ENCODE measurements at regions not wholly inside any gene's neighbourhood (a gene's known extent, or its start where the extent isn't known, plus 50 kb on each side); places are given as distances from the start of the nearest gene placed in this dataset.
"Not testable (repeated sequence)": the region's sequence is repeated elsewhere in the genome, so short reads cannot be mapped to it uniquely, and the experiment has no call there.

GRCh38 chr9:29613773-29614172 is 2040.5 kb upstream of the C9orf72 start:
- no peak for DNase-seq
- no peaks in the 10 kb centered on the region for H3K9me3 Mint-ChIP-seq
- no peaks in the 10 kb centered on the region for H3K4me1 Mint-ChIP-seq
- H3K4me3 Mint-ChIP-seq, result no peak overlapping the region
- no peaks in the 10 kb centered on the region for H3K27me3 Mint-ChIP-seq
- ChIA-PET CTCF (no interaction called here), POLR2A (no interaction called here)
- no peak overlapping the region for H3K27ac Mint-ChIP-seq
- no peaks in the 10 kb centered on the region for H3K36me3 Mint-ChIP-seq (ENCODE audit: low read depth)

- Mint-ChIP-seq H3K4me1 (no peaks in the 10 kb centered on the region), H3K27me3 (no peaks in the 10 kb centered on the region), H3K9me3 (no peaks in the 10 kb centered on the region), H3K36me3 (ENCODE audit: low read depth) (no peaks in the 10 kb centered on the region), H3K27ac (no peak overlapping the region), H3K4me3 (no peak overlapping the region)
- POLR2A ChIA-PET, result no interaction called here
- DNase-seq, result no peak
- CTCF ChIA-PET, result no interaction called here
These were observed 2043.6 kb upstream of the C9orf72 start for GRCh38 chr9:29616844-29617243.

GRCh38 chr9:29625292-29625731 is 2052.0 kb upstream of the C9orf72 start:
- no peaks in the 10 kb centered on the region for H3K4me1 Mint-ChIP-seq
- DNase-seq, result no peak
- no peak overlapping the region for H3K4me3 Mint-ChIP-seq
- no peak overlapping the region for H3K27ac Mint-ChIP-seq
- POLR2A ChIA-PET, result no interaction called here
- no peaks in the 10 kb centered on the region for H3K36me3 Mint-ChIP-seq (ENCODE audit: low read depth)
- H3K9me3 Mint-ChIP-seq, result no peaks in the 10 kb centered on the region
- no peaks in the 10 kb centered on the region for H3K27me3 Mint-ChIP-seq
- CTCF ChIA-PET, result no interaction called here

- no peaks in the 10 kb centered on the region for H3K4me1 Mint-ChIP-seq
- POLR2A ChIA-PET, result no interaction called here
- CTCF ChIA-PET, result no interaction called here
These were observed 2052.7 kb upstream of the C9orf72 start for GRCh38 chr9:29625931-29626330.

GRCh38 chr9:29628856-29629255 is 2055.6 kb upstream of the C9orf72 start:
- H3K4me3 Mint-ChIP-seq; CTCF ChIA-PET; H3K27ac Mint-ChIP-seq; H3K4me1 Mint-ChIP-seq; DNase-seq; POLR2A ChIA-PET; H3K27me3 Mint-ChIP-seq; H3K9me3 Mint-ChIP-seq; H3K36me3 Mint-ChIP-seq (ENCODE audit: low read depth): not testable (repeated sequence)

More at GRCh38 chr9:29625931-29626330, 2052.7 kb upstream of the C9orf72 start:
- H3K27me3 Mint-ChIP-seq, result no peaks in the 10 kb centered on the region
- no peak overlapping the region for H3K27ac Mint-ChIP-seq
- H3K9me3 Mint-ChIP-seq, result no peaks in the 10 kb centered on the region
- DNase-seq, result no peak
- H3K36me3 Mint-ChIP-seq (ENCODE audit: low read depth), result no peaks in the 10 kb centered on the region
- H3K4me3 Mint-ChIP-seq, result no peak overlapping the region

GRCh38 chr9:29637471-29638237 is 2064.4 kb upstream of the C9orf72 start:
- POLR2A ChIA-PET, result no interaction called here
- no peaks in the 10 kb centered on the region for H3K4me1 Mint-ChIP-seq
- H3K4me3 Mint-ChIP-seq, result no peak overlapping the region
- no peak for DNase-seq
- CTCF ChIA-PET, result no interaction called here
- peaks cover 3% of the 10 kb centered on the region for H3K9me3 Mint-ChIP-seq
- no peaks in the 10 kb centered on the region for H3K27me3 Mint-ChIP-seq
- H3K27ac Mint-ChIP-seq, result no peak overlapping the region
- no peaks in the 10 kb centered on the region for H3K36me3 Mint-ChIP-seq (ENCODE audit: low read depth)

- no peaks in the 10 kb centered on the region for H3K36me3 Mint-ChIP-seq (ENCODE audit: low read depth)
- ChIA-PET CTCF (no interaction called here), POLR2A (no interaction called here)
- H3K4me1 Mint-ChIP-seq, result no peaks in the 10 kb centered on the region
- no peaks in the 10 kb centered on the region for H3K27me3 Mint-ChIP-seq
- no peak overlapping the region for H3K4me3 Mint-ChIP-seq
- no peak for DNase-seq
- H3K27ac Mint-ChIP-seq, result no peak overlapping the region
- peaks cover 3% of the 10 kb centered on the region for H3K9me3 Mint-ChIP-seq
These were observed 2067.2 kb upstream of the C9orf72 start for GRCh38 chr9:29640507-29640906.

- H3K36me3 Mint-ChIP-seq (ENCODE audit: low read depth), result no peaks in the 10 kb centered on the region
- peaks cover 3% of the 10 kb centered on the region for H3K9me3 Mint-ChIP-seq
- CTCF ChIA-PET, result no interaction called here
- H3K4me3 Mint-ChIP-seq, result no peak overlapping the region
- no peak for DNase-seq
- POLR2A ChIA-PET, result no interaction called here
- no peak overlapping the region for H3K27ac Mint-ChIP-seq
- no peaks in the 10 kb centered on the region for H3K27me3 Mint-ChIP-seq
- H3K4me1 Mint-ChIP-seq, result no peaks in the 10 kb centered on the region
These were observed 2071.2 kb upstream of the C9orf72 start for GRCh38 chr9:29644514-29644913.

- no peaks in the 10 kb centered on the region for H3K36me3 Mint-ChIP-seq (ENCODE audit: low read depth)
- POLR2A ChIA-PET, result no interaction called here
- H3K9me3 Mint-ChIP-seq, result peaks cover 8% of the 10 kb centered on the region
- no peak for DNase-seq
- H3K4me3 Mint-ChIP-seq, result no peak overlapping the region
- CTCF ChIA-PET, result no interaction called here
- no peak overlapping the region for H3K27ac Mint-ChIP-seq
- no peaks in the 10 kb centered on the region for H3K4me1 Mint-ChIP-seq
- no peaks in the 10 kb centered on the region for H3K27me3 Mint-ChIP-seq
These were observed 2074.2 kb upstream of the C9orf72 start for GRCh38 chr9:29647451-29647850.

- H3K27ac Mint-ChIP-seq, result no peak overlapping the region
- CTCF ChIA-PET, result no interaction called here
- DNase-seq, result no peak
- no peaks in the 10 kb centered on the region for H3K4me1 Mint-ChIP-seq
- POLR2A ChIA-PET, result no interaction called here
- H3K36me3 Mint-ChIP-seq (ENCODE audit: low read depth), result no peaks in the 10 kb centered on the region
- H3K27me3 Mint-ChIP-seq, result no peaks in the 10 kb centered on the region
- H3K9me3 Mint-ChIP-seq, result peaks cover 8% of the 10 kb centered on the region
- H3K4me3 Mint-ChIP-seq, result no peak overlapping the region
These were observed 2074.9 kb upstream of the C9orf72 start for GRCh38 chr9:29648132-29648531.

GRCh38 chr9:29648601-29649000 is 2075.3 kb upstream of the C9orf72 start:
- no peak overlapping the region for H3K27ac Mint-ChIP-seq
- DNase-seq, result no peak
- no peaks in the 10 kb centered on the region for H3K27me3 Mint-ChIP-seq
- H3K4me1 Mint-ChIP-seq, result no peaks in the 10 kb centered on the region
- no peak overlapping the region for H3K4me3 Mint-ChIP-seq
- peaks cover 8% of the 10 kb centered on the region for H3K9me3 Mint-ChIP-seq
- H3K36me3 Mint-ChIP-seq (ENCODE audit: low read depth), result no peaks in the 10 kb centered on the region
- CTCF ChIA-PET, result no interaction called here
- POLR2A ChIA-PET, result no interaction called here

- CTCF ChIA-PET, result no interaction called here
- POLR2A ChIA-PET, result no interaction called here
- no peak for DNase-seq
- Mint-ChIP-seq H3K9me3 (peaks cover 5% of the 10 kb centered on the region), H3K4me1 (no peaks in the 10 kb centered on the region), H3K36me3 (ENCODE audit: low read depth) (no peaks in the 10 kb centered on the region), H3K27ac (no peak overlapping the region), H3K27me3 (no peaks in the 10 kb centered on the region), H3K4me3 (no peak overlapping the region)
These were observed 2083.5 kb upstream of the C9orf72 start for GRCh38 chr9:29656641-29657406.

- Mint-ChIP-seq H3K9me3 (peaks cover 4% of the 10 kb centered on the region), H3K27ac (no peak overlapping the region), H3K27me3 (no peaks in the 10 kb centered on the region), H3K4me3 (no peak overlapping the region), H3K36me3 (ENCODE audit: low read depth) (no peaks in the 10 kb centered on the region), H3K4me1 (no peaks in the 10 kb centered on the region)
- POLR2A ChIA-PET, result no interaction called here
- CTCF ChIA-PET, result no interaction called here
- no peak for DNase-seq
These were observed 2084.5 kb upstream of the C9orf72 start for GRCh38 chr9:29657821-29658220.

- POLR2A ChIA-PET, result no interaction called here
- no peak for DNase-seq
- CTCF ChIA-PET, result no interaction called here
These were observed 2085.7 kb upstream of the C9orf72 start for GRCh38 chr9:29659014-29659413.

More at GRCh38 chr9:29659014-29659413, 2085.7 kb upstream of the C9orf72 start:
- no peak overlapping the region for H3K27ac Mint-ChIP-seq
- no peaks in the 10 kb centered on the region for H3K4me1 Mint-ChIP-seq
- no peaks in the 10 kb centered on the region for H3K36me3 Mint-ChIP-seq (ENCODE audit: low read depth)
- peaks cover 4% of the 10 kb centered on the region for H3K9me3 Mint-ChIP-seq
- no peaks in the 10 kb centered on the region for H3K27me3 Mint-ChIP-seq
- H3K4me3 Mint-ChIP-seq, result no peak overlapping the region

Data from activated CD4-positive, alpha-beta T cell treated with anti-CD3 and anti-CD28 coated beads, Interleukin-2, amount 10 ng/mL, durations not matched to agents 7 days and 5 days (primary cell).